GM12892 (cell line): ENCODE measurements at regions not wholly inside any gene's neighbourhood (a gene's known extent, or its start where the extent isn't known, plus 50 kb on each side); places are given as distances from the start of the nearest gene placed in this dataset.
"Not testable (repeated sequence)": the region's sequence is repeated elsewhere in the genome, so short reads cannot be mapped to it uniquely, and the experiment has no call there.

Experiments used
- DNase-seq: peaks from one replicate; pipeline ENCODE4 v3.0.0; 2011; ENCODE audit not compliant: insufficient read length
- FAIRE-seq: peaks from 2 replicates; lab custom pipeline; 2011; peaks lifted over from hg19 to GRCh38; lab: Jason Lieb, UNC
- POLR2A ChIP-seq: IDR thresholded peaks from 2 replicates; pipeline ENCODE4 v1.6.1; 2011; ENCODE audit warnings: low read depth, low read length, control low read depth
- POLR2AphosphoS5 ChIP-seq: IDR thresholded peaks from 2 replicates; pipeline ENCODE4 v1.6.1; 2011; ENCODE audit warnings: low read depth, low read length, control low read depth
- TAF1 ChIP-seq: IDR thresholded peaks from 2 replicates; pipeline ENCODE4 v1.6.1; 2011; ENCODE audit warnings: low read depth, mild to moderate bottlenecking, control low read depth, low read length, borderline replicate concordance

DNA sequence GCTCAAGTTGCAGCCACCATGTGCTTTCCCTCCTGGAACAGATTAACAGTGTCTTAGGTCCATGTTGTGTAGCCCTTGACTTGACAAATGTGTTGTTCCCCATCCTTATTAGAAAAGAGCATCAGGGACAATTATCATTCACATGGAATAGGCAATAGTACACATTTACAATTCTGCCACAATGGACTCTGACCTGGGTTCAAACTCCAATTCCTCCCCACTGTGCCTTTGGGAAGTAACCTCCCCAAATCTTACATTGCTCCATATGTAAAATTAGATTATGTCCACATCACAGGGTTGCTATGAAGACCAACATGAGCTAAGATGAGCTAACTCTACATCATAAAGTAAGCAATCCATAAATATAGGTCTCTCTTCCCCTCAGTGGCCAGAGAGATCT lies 193.8 kb downstream of the NRP2 start:
- DNase-seq = no peak
- no peak for TF ChIP-seq TAF1
- no peak for TF ChIP-seq POLR2A
- no peak for TF ChIP-seq POLR2AphosphoS5
- no peak for FAIRE-seq

DNA sequence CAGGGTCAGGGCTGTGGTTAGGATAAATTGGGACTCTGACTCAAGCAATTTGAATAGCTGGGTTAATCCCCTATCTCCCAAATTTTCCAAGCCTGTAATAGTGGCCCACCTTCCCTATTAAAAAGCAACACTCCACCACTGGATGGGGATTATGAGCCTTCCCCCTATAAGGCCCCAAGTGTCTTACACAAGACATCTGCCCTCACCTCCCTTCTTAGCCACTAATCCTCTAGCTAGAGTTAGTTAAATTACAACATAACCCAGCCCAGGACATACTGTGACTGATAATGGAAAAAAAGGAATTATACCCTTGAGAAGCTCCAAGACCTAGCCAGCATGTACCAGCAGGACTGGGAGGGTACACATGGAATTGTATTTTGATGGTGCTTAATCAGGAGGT lies 190.4 kb downstream of the NRP2 start:
- no peak for FAIRE-seq
- DNase-seq = no peak

DNA sequence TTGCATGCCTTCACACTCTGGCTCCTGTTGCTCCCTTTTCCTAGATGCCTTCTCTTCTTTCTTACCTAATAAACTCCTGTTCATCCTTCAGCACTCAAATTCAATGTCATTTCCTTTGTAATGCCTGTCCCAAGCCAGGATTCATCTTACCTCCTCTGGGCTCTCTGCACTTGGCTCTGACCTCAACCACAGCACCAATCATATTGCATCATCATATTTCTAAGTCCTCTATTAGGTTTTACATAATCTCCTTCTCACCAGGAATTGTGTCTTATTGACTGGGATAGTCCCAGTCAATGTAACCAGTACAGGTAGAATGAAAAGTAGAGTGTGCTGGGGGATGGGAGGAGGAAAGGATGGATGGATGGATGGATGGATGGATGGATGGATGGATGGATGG lies 187.1 kb downstream of the NRP2 start:
- TF ChIP-seq TAF1 = no peak
- no peak for TF ChIP-seq POLR2A
- no peak for TF ChIP-seq POLR2AphosphoS5
- no peak for FAIRE-seq
- no peak for DNase-seq

More for the DNA sequence above, 190.4 kb downstream of the NRP2 start:
- TF ChIP-seq POLR2A (no peak), POLR2AphosphoS5 (no peak), TAF1 (no peak)

DNA sequence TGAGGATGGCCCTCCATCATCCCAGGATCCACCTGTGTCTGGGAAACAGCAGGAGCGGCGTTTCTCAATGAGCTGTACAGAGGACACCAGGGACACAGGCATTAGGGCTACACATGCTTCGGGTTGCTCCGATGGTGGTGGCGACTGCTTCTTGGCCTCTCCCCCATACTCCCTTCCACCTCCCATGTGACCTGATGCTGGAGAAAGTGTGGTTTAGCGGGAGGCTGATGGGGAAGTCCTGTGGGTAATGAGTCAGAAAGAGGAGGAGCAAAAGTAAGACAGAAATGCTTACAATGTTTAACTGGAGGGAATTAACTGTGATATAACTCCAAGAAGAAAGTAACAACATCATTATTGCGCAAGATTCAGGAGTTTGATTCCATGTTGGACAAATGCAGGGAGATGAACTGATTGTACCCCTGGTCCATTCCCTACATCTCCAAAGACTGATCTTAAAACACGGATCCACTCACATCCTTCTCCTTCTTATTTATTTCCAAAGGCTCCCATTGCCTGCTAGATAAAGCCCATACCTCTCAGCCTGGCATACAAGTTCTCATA lies 186.6 kb downstream of the NRP2 start:
- no peak for DNase-seq
- FAIRE-seq = peak; percentile 63
- no peak for TF ChIP-seq POLR2A
- TF ChIP-seq POLR2AphosphoS5 = no peak
- no peak for TF ChIP-seq TAF1

DNA sequence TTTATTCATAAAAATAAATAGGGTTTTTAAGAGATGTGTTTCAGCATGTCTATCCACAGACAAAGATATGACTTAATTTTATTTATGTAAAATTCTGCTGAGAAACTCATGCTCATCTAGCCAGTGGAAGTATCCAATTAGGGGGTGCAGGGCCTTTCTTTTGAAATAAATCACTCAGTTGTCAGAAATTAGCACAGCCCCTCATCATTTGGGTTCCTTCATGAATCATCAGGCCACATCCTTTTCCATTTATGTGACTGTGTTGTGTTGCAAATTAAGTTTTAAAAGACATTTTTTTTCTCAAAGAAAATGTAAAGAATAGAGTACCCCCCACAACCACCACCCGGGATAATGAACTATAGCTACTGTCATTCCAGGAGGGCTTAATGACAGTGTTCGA lies 185.8 kb downstream of the NRP2 start:
- FAIRE-seq = no peak
- no peak for DNase-seq
- TF ChIP-seq TAF1 (no peak), POLR2AphosphoS5 (no peak), POLR2A (no peak)

DNA sequence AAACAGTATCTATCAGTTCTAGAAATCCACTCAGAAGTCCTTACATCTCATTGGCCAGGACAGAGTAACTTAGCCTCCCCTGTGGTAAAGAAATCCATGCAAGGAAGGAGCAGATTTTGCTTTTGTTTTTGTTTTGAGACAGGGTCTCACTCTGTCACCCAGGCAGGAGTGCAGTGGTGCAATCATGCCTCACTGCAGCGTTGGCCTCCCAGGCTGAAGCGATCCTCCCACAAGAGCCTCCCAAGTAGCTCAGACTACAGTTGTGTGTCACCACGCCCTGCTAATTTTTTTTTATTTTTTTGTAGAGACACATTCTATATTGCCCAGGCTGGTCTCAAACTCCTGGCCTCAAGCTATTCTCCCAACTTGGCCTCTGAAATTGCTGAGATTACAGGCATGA lies 185.1 kb downstream of the NRP2 start:
- TF ChIP-seq POLR2A = no peak
- TF ChIP-seq TAF1 = no peak
- TF ChIP-seq POLR2AphosphoS5 = no peak

DNA sequence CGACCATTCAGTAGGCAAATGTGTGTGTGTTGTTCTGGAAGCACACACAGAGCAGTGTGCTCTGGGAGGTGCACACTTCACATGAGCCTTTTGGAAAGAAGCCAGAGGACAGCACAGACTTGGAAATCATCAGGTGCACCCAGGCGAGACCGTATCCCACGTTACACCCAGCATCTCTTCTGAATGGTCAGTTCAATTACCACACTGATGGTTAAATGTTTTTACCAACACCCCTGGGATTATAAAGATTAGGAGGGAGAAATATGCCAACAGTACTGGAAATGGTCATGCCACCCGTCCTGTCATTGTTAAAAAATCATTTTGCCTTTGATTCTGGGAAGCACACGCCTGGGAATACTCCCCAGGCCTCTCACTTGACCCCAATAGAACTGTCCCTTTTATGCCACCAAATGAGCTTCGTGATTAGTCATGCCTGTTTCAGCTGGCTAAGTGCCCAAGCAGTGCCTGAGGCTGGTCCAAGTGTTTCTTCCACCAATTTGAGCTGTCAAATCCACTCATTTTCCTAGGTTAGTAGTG lies 183.7 kb downstream of the NRP2 start:
- no peak for DNase-seq
- no peak for FAIRE-seq
- TF ChIP-seq POLR2AphosphoS5 (no peak), TAF1 (no peak), POLR2A (no peak)

More for the DNA sequence above, 185.1 kb downstream of the NRP2 start:
- DNase-seq (no peak), FAIRE-seq (no peak)

DNA sequence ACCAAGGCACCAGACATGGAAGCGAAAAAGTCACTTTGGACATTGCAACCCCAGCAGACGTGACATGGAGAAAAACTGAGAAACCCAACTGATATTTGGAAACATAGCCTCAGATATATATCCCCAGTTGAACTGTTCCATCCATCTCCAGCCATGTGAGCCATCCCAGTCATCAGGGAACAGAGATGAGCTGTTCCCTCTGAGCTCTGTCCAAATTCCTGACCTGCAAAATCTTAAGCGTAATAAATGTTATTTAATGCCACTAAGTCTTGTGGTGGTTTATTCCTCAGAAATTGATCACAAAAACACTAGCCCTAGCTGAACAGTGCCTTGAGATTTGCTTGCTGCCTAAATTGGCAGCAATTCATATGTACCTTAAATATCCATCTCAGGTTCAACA lies 182.8 kb downstream of the NRP2 start:
- TF ChIP-seq POLR2A = no peak
- TF ChIP-seq POLR2AphosphoS5 = no peak
- no peak for TF ChIP-seq TAF1
- FAIRE-seq = no peak

DNA sequence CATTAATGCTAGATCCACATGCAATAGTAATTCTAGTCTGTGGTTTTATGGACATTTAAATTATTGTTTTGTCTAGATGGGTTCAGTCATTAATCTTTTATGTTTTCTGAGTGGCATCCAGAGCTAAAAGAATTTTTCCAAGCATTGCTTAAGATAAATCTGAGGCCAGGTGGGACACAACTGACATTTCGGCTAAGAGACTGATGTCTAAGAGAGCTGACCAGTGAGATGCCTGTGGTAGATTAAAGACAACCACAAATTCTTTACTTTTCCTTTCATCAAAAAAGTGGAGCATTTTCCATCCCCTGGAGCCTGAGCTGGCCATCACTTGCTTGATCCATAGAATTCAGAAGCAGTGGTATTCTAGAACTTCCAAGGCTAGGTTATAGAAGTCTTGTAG lies 182.2 kb downstream of the NRP2 start:
- no peak for FAIRE-seq
- TF ChIP-seq POLR2A (no peak), POLR2AphosphoS5 (no peak), TAF1 (no peak)
- DNase-seq = no peak

More for the DNA sequence above, 182.8 kb downstream of the NRP2 start:
- DNase-seq = no peak

DNA sequence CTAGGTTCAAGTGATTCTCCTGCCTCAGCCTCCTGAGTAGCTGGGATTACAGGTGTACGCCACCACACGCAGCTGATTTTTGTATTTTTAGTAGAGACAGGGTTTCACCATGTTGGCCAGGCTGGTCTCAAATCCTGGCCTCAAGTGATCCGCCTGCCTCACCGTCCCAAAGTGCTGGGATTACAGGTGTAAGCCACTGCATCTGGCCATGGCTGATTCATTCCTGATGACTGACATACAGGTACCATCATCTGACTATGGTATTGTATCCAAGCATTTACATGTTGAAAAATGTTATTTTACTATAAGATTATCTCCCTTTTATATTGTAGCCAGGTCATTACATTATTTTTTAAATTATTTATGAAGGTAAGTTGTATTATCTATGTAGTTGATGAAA lies 180.5 kb downstream of the NRP2 start:
- not testable (repeated sequence) for FAIRE-seq

DNA sequence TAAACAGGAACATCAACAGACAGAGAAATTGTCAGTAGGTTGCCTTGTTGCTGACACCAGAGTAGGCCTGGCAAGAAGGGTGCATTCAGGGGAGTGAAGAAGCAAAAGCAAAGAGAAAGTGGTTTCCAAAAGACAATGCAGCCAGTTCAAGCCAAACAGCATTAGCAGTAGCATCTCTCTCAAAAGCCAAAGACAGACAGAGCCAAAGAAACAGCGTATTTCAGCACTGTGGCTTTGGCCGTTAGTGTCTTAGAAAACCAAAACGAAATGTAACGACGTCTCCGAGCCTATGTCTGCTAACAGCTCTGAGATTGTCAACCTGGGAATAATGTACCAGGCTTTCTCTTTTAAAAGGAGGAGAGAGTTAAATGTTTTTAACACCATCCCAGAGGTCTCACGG lies 178.6 kb downstream of the NRP2 start:
- DNase-seq (no peak), FAIRE-seq (no peak)
- TF ChIP-seq TAF1 (no peak), POLR2AphosphoS5 (no peak), POLR2A (no peak)

More for the DNA sequence above, 180.5 kb downstream of the NRP2 start:
- not testable (repeated sequence) for DNase-seq

DNA sequence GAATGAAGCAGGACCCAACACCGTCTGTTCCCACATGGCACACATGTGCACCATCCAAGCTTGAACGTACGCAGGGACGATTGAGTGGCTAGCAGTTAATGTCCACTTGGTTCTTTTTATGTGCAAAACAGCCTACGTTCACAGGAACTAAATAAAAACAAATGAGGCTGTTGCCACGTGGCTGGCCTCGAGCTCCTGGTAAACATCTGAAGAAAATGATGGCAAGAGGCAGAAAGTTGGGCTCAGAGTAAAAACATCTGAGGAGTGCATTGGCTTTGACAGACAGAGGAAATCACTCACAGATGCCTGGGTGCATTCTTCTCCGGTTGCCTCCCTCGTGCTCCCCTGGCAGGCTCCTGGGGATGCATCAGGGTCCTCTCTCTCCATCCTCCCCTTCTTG lies 177.9 kb downstream of the NRP2 start:
- TF ChIP-seq POLR2AphosphoS5 (no peak), POLR2A (no peak), TAF1 (no peak)
- FAIRE-seq = no peak

More for the DNA sequence above, 177.9 kb downstream of the NRP2 start:
- DNase-seq = no peak
